Stomach (tissue), 4 donors: ENCODE measurements at regions not wholly inside any gene's neighbourhood (a gene's known extent, or its start where the extent isn't known, plus 50 kb on each side); places are given as distances from the start of the nearest gene placed in this dataset.

Experiments
- CTCF ChIP-seq, 7 experiments: fragments of 450-650 bp in 4 of 7; fragments of 200-600 bp in 3 of 7; sonication (generic) in 3 of 7; IDR thresholded peaks; one replicate each; pipeline ENCODE4 v1.5.1; 2016 to 2019; ENCODE audit warnings: antibody characterized with exemption in 7 of 7, control low read depth in 2 of 7, mild to moderate bottlenecking in 1 of 7
- EP300 ChIP-seq: sonication (generic); formaldehyde crosslinking; IDR thresholded peaks from one replicate; pipeline ENCODE4 v1.6.1; 2017; ENCODE audit warnings: antibody characterized with exemption
- POLR2AphosphoS5 ChIP-seq, 3 donors: sonication (generic); formaldehyde crosslinking; IDR thresholded peaks; one replicate each; pipeline ENCODE4 v1.6.1; 2016; ENCODE audit warnings: antibody characterized with exemption in 3 of 3

- TF ChIP-seq CTCF (IDR thresholded peaks at IDR 0.05): no peak
- TF ChIP-seq EP300: no peak
- no peak for TF ChIP-seq POLR2AphosphoS5 (IDR thresholded peaks at IDR 0.05)
Measured at GRCh38 chr9:69963803-69964202, 79.8 kb upstream of the MAMDC2 start.
